ENCODE measurements at regions not wholly inside any gene's neighbourhood (a gene's known extent, or its start where the extent isn't known, plus 50 kb on each side); places are given as distances from the start of the nearest gene placed in this dataset.

DNA sequence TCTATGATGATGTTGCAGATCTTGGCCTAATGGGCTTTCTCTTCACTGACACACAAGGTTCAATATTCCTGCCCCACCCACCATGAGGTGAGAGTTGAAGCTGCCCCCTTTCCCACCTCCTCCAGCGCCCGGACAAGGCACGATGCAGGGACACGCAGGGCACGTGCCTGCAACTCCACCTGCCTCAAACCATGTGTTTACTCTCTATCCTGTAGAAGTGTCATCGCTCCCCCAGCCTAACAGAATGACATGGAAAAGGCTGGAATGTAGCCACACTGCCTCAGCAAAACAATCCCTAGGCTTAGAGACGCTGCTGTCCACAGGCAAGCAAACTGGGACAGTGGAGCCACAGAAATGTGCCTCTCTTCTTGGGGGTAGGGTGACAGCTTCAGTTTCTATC lies 92.9 kb upstream of the SOD1 start:
- no peak for DNase-seq (ENCODE audit: low read depth in 1 of 2, low spot score in 1 of 2)

DNA sequence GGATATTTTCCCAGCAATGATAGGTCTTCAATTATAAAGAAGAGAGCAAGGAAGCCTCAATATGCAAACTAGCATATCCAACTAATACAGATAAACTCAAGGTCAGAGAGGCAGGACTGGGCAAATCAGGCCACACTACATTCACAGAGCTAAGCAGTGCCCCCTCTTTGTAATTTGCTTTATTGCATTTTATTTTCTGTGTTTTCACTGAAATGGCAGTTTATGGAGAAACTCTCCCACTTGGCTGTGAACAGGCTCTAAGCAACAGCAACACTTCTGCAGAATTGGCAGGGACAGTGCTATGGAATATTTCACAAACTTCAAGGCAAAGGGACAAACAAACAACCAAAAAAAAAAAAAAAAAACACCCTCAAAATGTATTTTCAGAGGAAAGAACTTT lies 93.4 kb upstream of the SOD1 start:
- no peak for DNase-seq (ENCODE audit: low read depth in 1 of 2, low spot score in 1 of 2)

DNA sequence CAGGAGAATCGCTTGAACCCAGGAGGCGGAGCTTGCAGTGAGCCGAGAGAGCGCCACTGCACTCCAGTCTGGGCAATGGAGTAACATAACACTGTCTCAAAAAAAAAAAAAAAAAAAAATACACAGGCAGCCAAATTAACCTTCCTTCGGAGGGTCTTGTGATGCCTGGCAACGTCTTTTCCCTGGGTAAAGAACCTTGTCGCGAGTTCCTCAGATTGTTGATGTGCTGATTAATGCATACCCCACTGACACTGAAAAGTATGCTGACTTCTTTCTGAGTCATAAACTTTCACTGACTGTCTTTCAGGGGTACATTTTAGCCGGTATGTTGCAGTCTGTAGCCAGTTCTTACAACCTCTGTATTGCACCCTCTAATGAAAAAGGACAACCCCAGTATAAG lies 95.1 kb upstream of the SOD1 start:
- no peak for DNase-seq (ENCODE audit: low read depth in 1 of 2, low spot score in 1 of 2)

DNA sequence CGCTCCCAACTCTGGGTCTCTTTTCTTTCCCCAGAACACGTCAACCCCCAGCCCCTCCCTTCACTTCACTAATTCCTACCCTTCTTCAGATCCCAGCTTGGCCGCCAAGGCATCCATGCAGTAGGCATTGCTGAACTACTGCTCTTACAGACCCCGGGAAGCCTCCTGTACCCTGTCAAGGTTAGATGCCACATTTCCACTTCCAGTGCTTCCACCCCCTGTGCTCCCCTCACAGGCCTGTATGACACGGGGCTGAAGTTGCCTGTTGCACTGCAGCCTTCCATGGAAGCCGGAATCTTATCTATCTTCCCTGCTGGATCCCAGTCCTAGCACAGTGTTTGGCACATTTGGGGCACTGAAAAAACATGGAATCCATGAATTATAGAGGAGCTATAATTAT lies 99.0 kb upstream of the SOD1 start:
- no peak for DNase-seq (ENCODE audit: low read depth in 1 of 2, low spot score in 1 of 2)

DNA sequence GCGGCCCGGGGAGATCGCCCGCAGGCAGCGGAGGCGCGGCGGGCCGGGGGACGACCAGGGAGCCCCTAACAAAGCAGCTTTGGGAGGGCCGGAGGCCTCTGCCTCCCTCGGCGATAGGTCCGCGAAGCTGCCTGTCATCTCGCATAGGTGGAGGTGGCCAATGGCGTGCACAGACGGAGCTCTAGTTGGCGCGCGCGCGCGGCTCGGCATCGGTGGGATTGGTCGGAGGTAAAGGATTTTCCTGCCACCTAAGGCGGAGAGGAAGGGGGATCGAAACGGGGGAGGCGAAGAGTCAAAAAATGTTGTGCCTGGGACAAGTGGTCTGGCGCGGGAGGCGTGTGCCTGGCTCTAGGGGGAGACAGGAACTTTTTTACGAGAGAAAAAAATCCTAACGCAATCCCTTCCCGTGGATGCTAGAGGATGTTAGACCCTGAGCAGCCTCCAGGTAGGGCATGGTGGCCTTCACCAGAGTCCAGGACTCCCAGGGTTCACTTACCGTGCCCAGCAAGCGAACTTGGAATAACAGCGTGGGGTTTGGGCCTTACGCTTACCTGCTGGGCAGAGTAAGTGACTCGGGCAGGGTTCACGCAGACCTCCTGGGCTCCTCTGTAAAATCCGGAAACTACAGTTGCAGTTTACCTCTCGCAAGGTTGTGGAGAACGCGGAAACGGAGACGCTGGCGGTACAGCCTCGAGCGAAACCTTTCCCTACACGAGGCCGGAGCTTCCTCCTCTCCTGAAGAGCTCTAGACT lies 99.9 kb upstream of the SOD1 start:
- DNase-seq (ENCODE audit: low read depth in 1 of 2, low spot score in 1 of 2): peak; percentile 91 to 92

DNA sequence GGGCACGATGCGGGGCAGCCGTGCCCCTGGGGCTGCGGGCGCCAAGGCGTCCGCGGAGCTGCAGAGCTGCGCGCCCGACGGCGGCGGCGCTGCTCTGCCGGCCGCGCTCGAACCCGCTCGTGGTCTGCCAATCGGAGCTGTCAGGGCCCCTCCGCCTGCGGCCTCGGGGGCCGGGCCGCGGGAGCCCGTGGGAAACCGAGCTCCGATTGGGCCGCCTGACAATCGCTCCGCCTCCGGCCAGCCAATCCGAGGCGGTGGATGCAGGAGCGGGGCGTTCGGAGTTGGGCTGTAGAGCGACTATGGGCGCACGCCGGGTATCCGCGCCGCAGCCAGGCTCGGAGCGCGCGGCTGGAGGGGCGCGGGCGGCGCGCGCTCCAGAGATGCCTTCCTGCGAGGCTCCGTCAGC lies 100.5 kb upstream of the SOD1 start:
- peak; percentile 82 to 86 for DNase-seq (ENCODE audit: low read depth in 1 of 2, low spot score in 1 of 2)

DNA sequence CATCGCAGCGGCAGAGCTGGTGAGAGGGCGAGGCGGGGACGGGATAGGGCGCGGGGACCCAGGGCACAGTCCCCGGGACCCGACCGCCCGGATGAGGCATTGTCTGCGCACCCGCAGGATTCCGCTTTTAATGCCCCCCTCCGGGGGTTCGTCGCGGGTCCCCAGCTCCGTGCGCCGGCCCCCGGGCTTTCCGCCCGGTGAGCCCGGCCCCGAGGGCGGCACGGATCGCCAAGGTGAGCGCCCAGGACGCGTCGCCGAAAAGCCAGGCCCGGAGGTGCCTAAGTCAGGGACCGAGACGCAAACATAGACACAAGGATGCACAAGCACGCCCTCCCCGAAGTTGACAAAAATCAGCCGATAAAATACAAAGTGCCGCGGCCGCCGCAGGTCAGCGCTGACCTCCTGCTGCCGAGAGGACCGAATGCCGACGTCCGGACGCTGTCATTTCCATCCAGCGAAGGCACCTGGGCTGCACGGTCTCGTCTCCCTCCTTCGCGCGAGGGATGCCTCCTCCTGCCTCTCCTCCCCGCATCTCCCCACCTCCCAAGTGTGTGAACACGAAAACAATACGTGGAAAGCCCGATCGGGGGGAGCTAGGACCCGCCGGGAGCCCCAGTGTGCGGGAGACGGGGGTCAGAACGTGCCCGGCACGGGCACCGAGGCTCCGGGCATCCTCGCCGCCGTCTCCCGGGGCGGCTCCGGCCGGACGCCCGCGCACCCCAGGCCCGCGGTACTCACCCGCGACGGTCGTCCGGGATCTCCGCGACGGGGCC lies 101.1 kb upstream of the SOD1 start:
- DNase-seq (ENCODE audit: low read depth in 1 of 2, low spot score in 1 of 2): peak in 1 of 2 donors; percentile 4

DNA sequence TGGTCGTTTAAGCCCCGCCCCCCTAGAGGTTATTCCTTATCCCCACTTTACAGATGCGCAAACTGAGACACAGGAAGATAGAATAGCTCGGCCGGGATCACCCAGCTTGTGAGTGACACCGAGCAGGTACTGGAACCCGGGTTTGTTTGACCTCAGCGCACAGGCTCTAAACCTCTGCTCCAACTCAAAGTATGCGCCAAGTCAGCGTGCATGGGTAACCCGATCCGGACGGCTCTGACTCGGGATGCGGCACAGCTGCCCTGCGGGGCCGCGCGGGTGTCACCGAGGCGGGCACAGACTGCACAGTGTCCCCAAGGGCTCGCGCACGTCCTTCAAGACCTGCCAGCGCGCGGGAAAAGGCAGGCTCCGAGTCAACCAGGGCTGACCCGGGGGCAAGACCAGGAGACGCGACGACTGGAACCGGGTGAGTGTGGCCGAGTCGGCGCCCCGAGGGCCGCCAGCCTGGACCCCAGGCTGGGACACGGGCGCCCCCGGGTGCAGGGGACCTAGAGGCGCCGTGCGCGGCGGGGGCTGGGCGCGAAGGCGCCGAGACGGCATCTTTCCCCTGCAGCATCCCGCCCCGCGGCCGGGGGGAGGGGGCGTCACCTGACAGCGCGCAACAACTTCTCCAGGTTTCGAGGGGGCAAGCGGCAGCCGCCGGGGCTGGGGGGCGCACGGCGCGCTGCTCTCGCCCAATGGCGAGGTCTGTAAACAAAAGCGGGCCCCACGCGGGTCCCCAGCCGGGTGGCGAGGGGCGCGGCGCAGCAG lies 101.9 kb upstream of the SOD1 start:
- DNase-seq (ENCODE audit: low read depth in 1 of 2, low spot score in 1 of 2): no peak

DNA sequence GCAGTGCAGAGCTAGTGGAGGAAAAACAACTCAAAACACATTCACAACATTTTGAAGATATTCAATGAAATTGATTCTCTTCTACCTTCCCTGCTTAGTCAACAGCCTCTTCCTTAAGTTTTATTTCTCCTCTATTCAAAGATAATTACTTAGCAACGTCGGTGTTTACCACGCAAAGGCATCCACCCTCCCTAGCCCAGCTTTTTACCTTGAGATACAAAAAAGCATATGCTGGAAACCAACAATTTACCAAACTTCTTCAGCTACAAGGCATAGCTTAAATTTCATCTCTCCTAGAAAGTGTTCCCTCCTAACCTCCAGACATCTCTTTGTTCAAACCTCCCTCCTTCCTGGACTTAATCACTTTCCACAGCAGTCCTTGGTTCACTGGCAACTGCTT lies 102.8 kb upstream of the SOD1 start:
- DNase-seq (ENCODE audit: low read depth in 1 of 2, low spot score in 1 of 2): no peak

DNA sequence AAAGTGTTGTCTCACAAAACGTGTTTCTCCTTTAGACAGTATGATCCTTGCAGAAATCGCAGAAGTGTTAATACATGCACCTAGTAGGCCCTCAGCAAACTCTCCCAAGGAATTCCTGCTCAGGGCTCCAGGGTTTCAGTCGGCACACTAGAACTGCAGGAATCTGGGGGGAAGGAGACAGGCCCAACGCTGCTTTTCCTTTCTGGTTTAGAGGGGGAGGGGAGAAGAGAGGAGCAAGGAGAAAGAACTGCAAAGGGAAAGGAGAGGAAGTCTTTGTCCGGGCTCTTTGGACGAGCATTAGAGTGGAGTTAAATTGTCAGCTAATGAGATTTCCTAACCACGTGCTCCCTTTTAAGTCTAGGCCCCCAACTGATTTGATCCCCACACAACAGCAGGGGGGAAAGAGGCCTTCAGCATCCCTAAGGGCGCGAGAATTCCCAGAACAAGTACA lies 103.7 kb upstream of the SOD1 start:
- DNase-seq (ENCODE audit: low read depth in 1 of 2, low spot score in 1 of 2): no peak

DNA sequence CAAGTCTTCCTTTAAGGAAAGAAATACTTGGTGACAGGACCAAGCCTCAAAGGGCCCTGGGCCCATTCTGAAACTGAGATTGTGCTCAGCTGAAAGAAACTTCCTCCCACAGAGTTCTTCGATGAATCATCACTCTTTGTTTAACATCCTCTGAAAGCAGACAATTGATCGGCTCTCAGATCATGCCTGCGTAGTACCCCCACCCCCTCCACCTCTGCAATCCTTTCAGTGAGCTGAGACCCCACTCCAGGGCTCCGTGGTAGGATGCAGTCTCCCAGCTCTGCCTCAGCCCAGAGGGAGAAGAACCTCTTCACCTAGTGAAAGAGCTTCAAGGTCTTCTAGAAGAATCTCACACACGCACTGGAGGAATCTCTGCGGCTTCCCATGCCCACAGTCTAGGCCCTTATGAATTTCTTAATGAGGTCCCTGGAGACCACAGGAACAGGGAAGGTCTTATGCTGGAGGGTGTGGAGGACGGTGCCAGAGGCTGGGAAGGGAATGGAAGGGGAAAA lies 104.9 kb upstream of the SOD1 start:
- DNase-seq (ENCODE audit: low read depth in 1 of 2, low spot score in 1 of 2): peak; percentile 16 to 23

DNA sequence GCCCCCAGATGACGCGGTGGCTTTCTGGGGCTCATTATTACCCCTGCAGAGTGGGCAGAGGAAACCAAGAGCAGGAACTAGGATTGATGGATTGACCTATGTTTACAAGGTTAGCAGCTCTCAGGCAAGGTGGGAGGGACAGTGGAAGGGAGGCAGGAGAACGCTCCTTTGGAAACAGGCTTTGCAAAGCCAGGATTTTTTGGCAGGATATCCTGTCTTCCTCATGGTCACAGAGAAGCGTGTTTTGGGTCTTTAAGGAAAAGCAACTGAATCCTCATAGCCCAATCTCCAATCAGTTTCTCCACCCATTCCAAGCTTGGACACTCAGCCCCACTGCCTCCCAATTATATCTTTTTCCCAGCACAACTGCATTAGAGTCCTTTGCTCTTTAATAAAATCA lies 105.6 kb upstream of the SOD1 start:
- DNase-seq (ENCODE audit: low read depth in 1 of 2, low spot score in 1 of 2): no peak

DNA sequence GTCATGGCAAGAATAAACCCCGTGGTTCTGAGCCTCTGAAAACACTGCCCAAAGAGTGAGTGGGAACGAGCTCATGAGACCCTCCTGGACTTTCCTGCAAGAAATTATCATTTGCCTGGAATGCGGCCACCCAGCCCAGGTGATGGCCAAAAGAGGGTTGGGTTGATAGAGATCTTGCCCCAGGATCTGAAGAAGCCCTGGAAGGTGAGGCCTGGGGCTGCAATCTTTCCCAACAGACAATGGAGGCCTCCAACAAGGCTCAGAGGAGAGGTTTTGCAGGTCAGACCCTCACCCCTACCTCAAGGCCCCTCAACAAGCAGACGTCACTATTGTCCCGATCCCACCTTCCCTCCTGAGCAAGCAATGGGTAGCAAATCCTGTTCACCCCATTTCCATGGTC lies 106.0 kb upstream of the SOD1 start:
- DNase-seq (ENCODE audit: low read depth in 1 of 2, low spot score in 1 of 2): no peak

DNA sequence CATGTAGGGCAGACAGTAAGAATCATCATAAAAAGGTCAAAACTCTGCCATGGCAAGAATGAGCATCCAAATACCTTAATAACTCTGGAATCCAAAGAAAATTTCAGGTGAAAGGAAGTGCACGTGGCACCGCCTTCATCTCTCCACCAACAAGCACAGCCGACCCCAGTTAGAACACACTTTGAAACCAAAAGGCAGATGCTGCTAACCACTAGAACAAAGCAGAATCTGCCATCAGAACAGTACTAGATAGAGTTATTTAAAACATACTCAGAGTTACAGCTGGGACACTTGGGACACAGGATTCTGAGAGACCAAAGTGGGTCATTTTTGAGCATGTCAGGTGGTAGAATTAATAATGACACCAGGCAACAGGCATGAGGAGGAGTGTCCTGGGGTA lies 106.7 kb upstream of the SOD1 start:
- DNase-seq (ENCODE audit: low read depth in 1 of 2, low spot score in 1 of 2): no peak

DNA sequence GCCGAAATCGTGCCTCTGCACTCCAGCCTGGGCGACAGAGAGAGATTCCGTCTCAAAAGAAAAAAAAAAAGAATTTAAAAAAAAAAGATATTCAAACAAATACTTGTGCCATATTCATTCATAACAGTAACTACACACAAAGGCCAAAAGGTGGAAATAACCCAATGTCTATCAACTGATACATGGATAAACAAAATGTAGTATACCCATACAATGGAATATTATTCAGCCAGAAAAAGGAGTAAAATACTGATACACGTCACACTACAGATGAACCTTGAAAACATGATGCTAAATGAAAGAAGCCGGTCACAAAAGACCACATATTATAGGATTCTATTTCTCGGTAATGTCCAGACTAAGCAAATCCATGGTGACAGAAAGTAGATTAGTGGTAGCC lies 109.4 kb upstream of the SOD1 start:
- no peak for DNase-seq (ENCODE audit: low read depth in 1 of 2, low spot score in 1 of 2)

DNA sequence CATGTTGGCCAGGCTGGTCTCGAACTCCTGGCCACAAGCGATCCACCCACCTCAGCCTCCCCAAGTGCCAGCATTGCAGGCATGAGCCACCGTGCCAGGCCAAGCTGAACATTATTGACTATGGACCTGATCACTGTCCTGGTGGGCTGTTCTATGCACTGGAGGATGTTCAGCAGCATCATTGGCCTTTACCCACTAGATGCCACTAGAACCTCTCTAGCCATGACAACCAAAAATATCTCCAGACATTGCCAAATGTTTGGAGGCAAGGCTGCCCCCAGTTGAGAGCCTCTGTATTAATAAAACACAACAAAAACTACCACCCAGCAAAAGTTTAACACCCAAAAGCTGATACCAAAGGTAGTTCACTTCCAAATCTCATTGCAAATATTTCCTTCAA lies 110.8 kb upstream of the SOD1 start:
- no peak for DNase-seq (ENCODE audit: low read depth in 1 of 2, low spot score in 1 of 2)

DNA sequence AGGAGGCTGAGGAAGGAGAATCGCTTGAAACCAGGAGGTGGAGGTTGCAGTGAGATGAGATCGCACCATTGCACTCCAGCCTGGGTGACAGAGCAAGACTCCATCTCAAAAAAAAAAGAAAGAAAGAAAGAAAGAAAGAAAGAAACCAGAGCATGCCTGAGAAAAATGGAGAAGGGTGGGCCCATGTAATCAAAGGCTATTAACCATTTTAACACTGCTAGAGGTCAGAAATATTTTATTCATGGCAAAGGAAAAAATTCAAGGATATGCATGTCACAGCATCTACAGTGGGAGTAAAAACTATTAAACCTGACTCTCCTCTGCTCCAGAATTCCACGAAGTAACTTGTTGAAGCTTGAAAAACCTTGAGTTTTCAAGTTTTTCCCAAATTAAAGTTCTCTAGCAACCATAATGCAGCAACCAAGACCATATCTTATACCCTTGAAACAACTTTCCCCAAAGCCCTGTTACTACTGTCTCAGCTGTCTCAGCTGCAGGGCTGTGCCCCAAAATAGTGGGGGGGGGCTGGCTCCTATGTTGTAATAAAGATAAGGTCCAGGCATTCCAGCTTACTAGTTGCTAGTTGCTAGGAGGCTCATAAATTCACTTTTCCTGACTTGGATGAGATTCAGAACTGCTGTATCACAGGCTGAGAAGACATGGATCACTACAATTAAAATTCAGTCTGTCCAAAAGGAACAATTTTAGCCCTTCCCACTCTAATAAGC lies 112.9 kb upstream of the SOD1 start:
- no peak for DNase-seq (ENCODE audit: low read depth in 1 of 2, low spot score in 1 of 2)

DNA sequence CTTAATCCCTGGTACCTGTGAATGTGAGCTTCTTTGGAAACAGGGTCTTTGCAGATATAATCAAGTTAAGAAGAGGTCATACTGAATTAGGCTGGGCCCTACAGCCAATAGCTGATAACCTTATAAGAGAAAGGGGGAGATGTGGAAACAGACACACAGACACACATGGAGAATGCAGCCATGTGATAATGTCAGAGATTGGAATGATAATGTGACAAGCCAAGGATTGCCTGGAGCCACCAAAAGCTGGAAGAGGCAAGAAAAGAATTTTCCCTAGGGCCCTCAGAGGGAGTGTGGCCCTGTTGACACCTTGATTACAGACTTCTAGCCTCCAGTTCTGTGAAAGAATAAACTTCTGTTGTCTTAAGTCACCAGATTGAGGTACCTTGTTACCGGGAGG lies 114.5 kb upstream of the SOD1 start:
- DNase-seq (ENCODE audit: low read depth in 1 of 2, low spot score in 1 of 2): no peak

DNA sequence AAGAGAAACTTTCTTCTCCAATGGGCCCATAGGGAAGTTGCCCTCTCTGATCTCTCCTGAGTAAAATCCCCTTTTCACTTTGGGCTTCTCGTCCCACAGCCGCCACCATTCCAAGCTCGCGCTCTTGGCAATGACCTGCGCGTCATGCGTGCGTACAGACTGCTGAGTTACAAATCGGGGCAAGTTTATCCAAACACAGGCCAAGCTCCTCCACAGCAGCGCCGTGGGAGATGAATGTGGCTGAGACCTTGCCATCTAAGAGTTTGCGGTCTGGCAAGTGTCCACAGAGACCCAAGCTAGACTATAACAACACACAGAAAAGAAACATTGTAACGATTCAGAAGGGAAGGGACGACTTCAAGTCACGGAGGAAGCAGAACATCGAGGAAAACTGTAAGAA lies 116.3 kb upstream of the SOD1 start:
- DNase-seq (ENCODE audit: low read depth in 1 of 2, low spot score in 1 of 2): no peak

DNA sequence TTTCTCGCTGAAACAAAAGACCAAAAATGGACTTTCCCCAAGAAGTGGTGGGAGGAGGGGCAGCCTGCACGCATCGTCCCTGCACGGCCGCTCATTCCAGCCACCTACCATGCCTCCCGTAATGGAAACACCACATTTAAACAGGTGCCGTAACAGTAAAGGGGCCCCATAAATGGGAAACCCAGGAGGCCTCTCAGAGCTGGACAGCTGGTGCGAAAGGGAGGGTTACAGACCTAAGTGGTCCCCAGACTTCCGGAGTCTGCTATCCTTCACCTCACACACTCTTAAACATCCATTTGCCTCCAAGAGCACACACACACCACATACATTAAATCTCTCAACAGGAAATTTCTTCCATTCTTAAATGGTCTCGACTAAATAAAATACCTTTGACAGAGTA lies 120.7 kb upstream of the SOD1 start:
- DNase-seq (ENCODE audit: low read depth in 1 of 2, low spot score in 1 of 2): no peak
